ENCODE measurements at regions not wholly inside any gene's neighbourhood (a gene's known extent, or its start where the extent isn't known, plus 50 kb on each side); places are given as distances from the start of the nearest gene placed in this dataset.
"Not testable (repeated sequence)": the region's sequence is repeated elsewhere in the genome, so short reads cannot be mapped to it uniquely, and the experiment has no call there.

DNA sequence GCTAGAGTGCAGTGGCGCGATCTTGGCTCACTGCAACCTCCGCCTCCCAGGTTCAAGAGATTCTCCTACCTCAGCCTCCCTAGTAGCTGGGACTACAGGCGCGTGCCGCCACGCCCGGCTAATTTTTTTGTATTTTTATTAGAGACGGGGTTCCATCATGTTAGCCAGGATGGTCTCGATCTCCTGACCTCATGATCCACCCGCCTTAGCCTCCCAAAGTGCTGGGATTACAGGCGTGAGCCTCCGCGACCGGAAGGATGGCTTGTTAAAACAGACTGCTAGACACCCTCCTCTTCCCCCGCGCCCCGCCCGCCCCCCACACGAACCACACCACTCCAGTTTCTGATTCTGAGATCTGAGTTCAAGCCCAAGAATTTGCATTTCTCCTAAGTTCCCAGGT, 71.2 kb upstream of the ZNF184 start:
- TF ChIP-seq, protein P1, sequence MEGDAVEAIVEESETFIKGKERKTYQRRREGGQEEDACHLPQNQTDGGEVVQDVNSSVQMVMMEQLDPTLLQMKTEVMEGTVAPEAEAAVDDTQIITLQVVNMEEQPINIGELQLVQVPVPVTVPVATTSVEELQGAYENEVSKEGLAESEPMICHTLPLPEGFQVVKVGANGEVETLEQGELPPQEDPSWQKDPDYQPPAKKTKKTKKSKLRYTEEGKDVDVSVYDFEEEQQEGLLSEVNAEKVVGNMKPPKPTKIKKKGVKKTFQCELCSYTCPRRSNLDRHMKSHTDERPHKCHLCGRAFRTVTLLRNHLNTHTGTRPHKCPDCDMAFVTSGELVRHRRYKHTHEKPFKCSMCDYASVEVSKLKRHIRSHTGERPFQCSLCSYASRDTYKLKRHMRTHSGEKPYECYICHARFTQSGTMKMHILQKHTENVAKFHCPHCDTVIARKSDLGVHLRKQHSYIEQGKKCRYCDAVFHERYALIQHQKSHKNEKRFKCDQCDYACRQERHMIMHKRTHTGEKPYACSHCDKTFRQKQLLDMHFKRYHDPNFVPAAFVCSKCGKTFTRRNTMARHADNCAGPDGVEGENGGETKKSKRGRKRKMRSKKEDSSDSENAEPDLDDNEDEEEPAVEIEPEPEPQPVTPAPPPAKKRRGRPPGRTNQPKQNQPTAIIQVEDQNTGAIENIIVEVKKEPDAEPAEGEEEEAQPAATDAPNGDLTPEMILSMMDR (conservative IDR thresholded peaks at IDR 0.05 in 1 of 2, IDR thresholded peaks at IDR 0.05 in 1 of 2; ENCODE audit: low read depth in 1 of 2, low read length in 2 of 2) = not testable (repeated sequence)
- TF ChIP-seq EZH2 (IDR thresholded peaks at IDR 0.05; ENCODE audit: low read length, missing control alignments) = not testable (repeated sequence)
